ENCODE measurements at regions not wholly inside any gene's neighbourhood (a gene's known extent, or its start where the extent isn't known, plus 50 kb on each side); places are given as distances from the start of the nearest gene placed in this dataset.

- Histone ChIP-seq H3K27me3 (replicated peaks; ENCODE audit: insufficient read depth) (no peaks in the 10 kb centered on the region), H3K9me3 (no peaks in the 10 kb centered on the region), H3K27ac (no peak overlapping the region), H3K36me3 (no peaks in the 10 kb centered on the region), H3K4me3 (no peak overlapping the region), H3K4me1 (replicated peaks) (no peaks in the 10 kb centered on the region)
- WGBS, result 82% methylated on average over 3 of the region's 3 CpGs
- DNase-seq (ENCODE audit: low spot score), result no peak
- intact Hi-C loops (cut with DNase I), result no loop called here
- no peak for TF ChIP-seq POLR2A (IDR thresholded peaks at IDR 0.05)
- TF ChIP-seq POLR2AphosphoS5 (IDR thresholded peaks at IDR 0.05), result no peak
- no peak for TF ChIP-seq CTCF (IDR thresholded peaks at IDR 0.05)
Observed at GRCh38 chr15:95138604-95139270, 907.4 kb downstream of the MCTP2 start.

- intact Hi-C loops (cut with DNase I), result no loop called here
- WGBS, result 85% methylated on average over 2 of the region's 2 CpGs
Observed at GRCh38 chr15:95141486-95141885, 910.1 kb downstream of the MCTP2 start.

DNA sequence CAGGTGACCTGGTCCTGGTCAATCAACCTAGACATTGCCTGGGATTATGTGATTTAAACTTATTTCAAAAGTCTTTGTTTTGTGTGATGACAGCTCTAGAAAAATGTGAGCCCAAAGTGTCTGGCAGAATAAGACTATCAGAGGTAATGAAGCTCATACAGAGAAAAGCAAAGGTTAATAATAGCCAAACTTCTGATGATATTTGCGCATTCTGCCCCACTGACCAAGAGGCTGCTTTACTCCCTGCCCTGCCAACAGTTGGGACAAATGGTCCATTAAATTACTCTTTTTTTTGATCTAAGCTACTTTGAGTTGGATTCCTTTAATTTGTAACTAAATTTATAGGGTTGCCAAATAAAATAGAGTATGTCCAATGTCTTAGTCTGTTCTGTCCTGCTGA, 911.2 kb downstream of the MCTP2 start:
- Histone ChIP-seq H3K4me3 (no peak overlapping the region), H3K27me3 (replicated peaks; ENCODE audit: insufficient read depth) (no peaks in the 10 kb centered on the region), H3K9me3 (no peaks in the 10 kb centered on the region), H3K27ac (no peak overlapping the region), H3K4me1 (replicated peaks) (no peaks in the 10 kb centered on the region), H3K36me3 (no peaks in the 10 kb centered on the region)
- DNase-seq (ENCODE audit: low spot score), result no peak
- 93% methylated on average over 1 of the region's 1 CpG for WGBS
- intact Hi-C loops (cut with DNase I), result no loop called here
- TF ChIP-seq CTCF (IDR thresholded peaks at IDR 0.05), result no peak
- no peak for TF ChIP-seq POLR2AphosphoS5 (IDR thresholded peaks at IDR 0.05)
- no peak for TF ChIP-seq POLR2A (IDR thresholded peaks at IDR 0.05)

More at GRCh38 chr15:95141486-95141885, 910.1 kb downstream of the MCTP2 start:
- H3K4me1 ChIP-seq (replicated peaks), result no peaks in the 10 kb centered on the region
- H3K27me3 ChIP-seq (replicated peaks; ENCODE audit: insufficient read depth), result no peaks in the 10 kb centered on the region
- no peak for DNase-seq (ENCODE audit: low spot score)
- no peak overlapping the region for H3K27ac ChIP-seq
- TF ChIP-seq POLR2A (IDR thresholded peaks at IDR 0.05) (no peak), CTCF (IDR thresholded peaks at IDR 0.05) (no peak), POLR2AphosphoS5 (IDR thresholded peaks at IDR 0.05) (no peak)
- H3K4me3 ChIP-seq, result no peak overlapping the region
- H3K36me3 ChIP-seq, result no peaks in the 10 kb centered on the region
- no peaks in the 10 kb centered on the region for H3K9me3 ChIP-seq

DNA sequence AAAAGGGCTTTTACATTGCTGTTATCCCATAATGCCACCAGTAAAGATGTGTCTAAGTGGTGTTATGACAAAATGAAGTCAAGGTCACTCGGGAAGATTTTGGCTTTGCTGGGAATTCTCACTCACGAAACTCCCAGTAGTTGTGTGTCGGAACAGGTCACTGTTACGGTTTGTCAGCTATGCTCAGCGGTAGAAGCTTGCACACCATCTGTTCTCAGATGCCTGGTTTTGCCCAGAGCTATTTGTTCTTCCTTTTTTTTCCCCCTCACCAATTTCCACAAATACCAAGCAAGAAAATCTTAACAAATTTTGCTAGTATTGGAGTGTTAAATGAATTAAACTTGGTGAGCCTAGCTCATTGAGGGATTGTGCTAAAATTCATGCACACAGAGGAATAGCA, 915.1 kb downstream of the MCTP2 start:
- no peak for DNase-seq (ENCODE audit: low spot score)
- Histone ChIP-seq H3K4me1 (replicated peaks) (no peaks in the 10 kb centered on the region), H3K27ac (no peak overlapping the region), H3K27me3 (replicated peaks; ENCODE audit: insufficient read depth) (no peaks in the 10 kb centered on the region), H3K36me3 (no peaks in the 10 kb centered on the region), H3K4me3 (no peak overlapping the region), H3K9me3 (no peaks in the 10 kb centered on the region)
- intact Hi-C loops (cut with DNase I), result no loop called here
- WGBS, result 94% methylated on average over 5 of the region's 5 CpGs
- TF ChIP-seq POLR2AphosphoS5 (IDR thresholded peaks at IDR 0.05), result no peak
- TF ChIP-seq CTCF (IDR thresholded peaks at IDR 0.05), result no peak
- no peak for TF ChIP-seq POLR2A (IDR thresholded peaks at IDR 0.05)

DNA sequence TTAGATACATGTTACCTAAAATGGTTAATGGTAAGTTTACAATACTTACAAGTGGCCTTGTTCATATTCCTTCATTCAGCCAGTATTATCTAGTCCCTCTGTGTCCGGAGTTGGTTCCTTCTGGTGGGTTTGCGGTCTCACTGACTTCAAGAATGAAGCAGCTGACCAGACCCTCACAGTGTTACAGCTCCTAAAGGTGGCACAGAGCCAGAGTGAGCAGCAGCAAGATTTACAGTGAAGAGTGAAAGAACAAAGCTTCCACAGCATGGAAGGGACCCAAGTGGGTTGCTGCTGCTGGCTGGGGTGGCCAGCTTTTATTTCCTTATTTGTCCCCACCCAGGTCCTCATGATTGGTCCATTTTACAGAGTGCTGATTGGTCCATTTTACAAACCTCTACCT, 916.8 kb downstream of the MCTP2 start:
- Histone ChIP-seq H3K9me3 (no peaks in the 10 kb centered on the region), H3K27me3 (replicated peaks; ENCODE audit: insufficient read depth) (no peaks in the 10 kb centered on the region), H3K27ac (no peak overlapping the region), H3K36me3 (no peaks in the 10 kb centered on the region), H3K4me3 (no peak overlapping the region), H3K4me1 (replicated peaks) (no peaks in the 10 kb centered on the region)
- intact Hi-C loops (cut with DNase I), result no loop called here
- WGBS, result 84% methylated on average over 2 of the region's 2 CpGs
- DNase-seq (ENCODE audit: low spot score), result no peak
- TF ChIP-seq POLR2AphosphoS5 (IDR thresholded peaks at IDR 0.05) (no peak), POLR2A (IDR thresholded peaks at IDR 0.05) (no peak), CTCF (IDR thresholded peaks at IDR 0.05) (no peak)
